B cell (primary cell): ENCODE measurements at regions not wholly inside any gene's neighbourhood (a gene's known extent, or its start where the extent isn't known, plus 50 kb on each side); places are given as distances from the start of the nearest gene placed in this dataset.

Source experiments
- ATAC-seq: fragments of 200-7000 bp; cut with Tn5 transposase; one replicate; pipeline ENCODE4 v1.10.0; 2021; ENCODE audit warnings: low read depth, mild to moderate bottlenecking, moderate number of reproducible peaks, moderate library complexity
- CTCF ChIA-PET: fragments of 350-600 bp; sonication (Branson Sonifier 250); formaldehyde crosslinking; loops from one replicate; lab custom pipeline; 2021; ENCODE audit warnings: antibody characterized with exemption, inconsistent platforms; lab: Charles Lee
- POLR2A ChIA-PET: fragments of 350-600 bp; sonication (Branson Sonifier 250); formaldehyde crosslinking; loops from one replicate; lab custom pipeline; 2021; ENCODE audit warnings: antibody characterized with exemption; lab: Charles Lee
- DNase-seq: peaks from one replicate; pipeline ENCODE4 v3.0.0; 2013
- H2AFZ ChIP-seq: 2 replicates; pipeline ENCODE4 v1.6.1; 2012; ENCODE audit warnings: mild to moderate bottlenecking, low read depth, low read length; ENCODE audit not compliant: insufficient read depth, poor library complexity, severe bottlenecking
- H3K27ac ChIP-seq, 2 donors: 1 replicate in 1 of 2; 2 replicates in 1 of 2; pipeline ENCODE4 v1.5.1; 2012 to 2013; ENCODE audit warnings: low read length in 2 of 2, mild to moderate bottlenecking in 2 of 2, moderate library complexity in 1 of 2
- H3K27me3 ChIP-seq, 4 experiments: fragments of 200-600 bp in 1 of 4; sonication (generic) in 1 of 4; replicated peaks in 1 of 4; 1 replicate in 2 of 4; 2 replicates in 2 of 4; pipeline versions ENCODE4 v1.6.1 to v1.7.0; 2013 to 2016; ENCODE audit warnings: low read length in 3 of 4, mild to moderate bottlenecking in 2 of 4, mixed read lengths in 1 of 4, moderate library complexity in 1 of 4; ENCODE audit not compliant: insufficient read depth in 4 of 4, control insufficient read depth in 3 of 4; ENCODE audit errors: control extremely low read depth in 1 of 4
- H3K36me3 ChIP-seq, 2 experiments: replicated peaks in 1 of 2; 1 replicate in 1 of 2; 2 replicates in 1 of 2; pipeline versions ENCODE4 v1.6.1 to v1.7.1; 2013; ENCODE audit warnings: low read length in 1 of 2; ENCODE audit not compliant: insufficient read depth in 2 of 2, control insufficient read depth in 1 of 2; ENCODE audit errors: control extremely low read depth in 1 of 2, extremely low read depth in 1 of 2
- H3K4me1 ChIP-seq, 2 donors: fragments of 200-600 bp in 1 of 2; sonication (generic) in 1 of 2; 1 replicate in 1 of 2; 2 replicates in 1 of 2; pipeline versions ENCODE4 v1.5.1 to v1.6.1; 2013 to 2017; ENCODE audit warnings: low read length in 2 of 2; ENCODE audit not compliant: control insufficient read depth in 2 of 2, insufficient read depth in 2 of 2
- H3K4me2 ChIP-seq: replicated peaks from 2 replicates; pipeline ENCODE3; 2012; ENCODE audit warnings: mild to moderate bottlenecking, low read depth, low read length; ENCODE audit not compliant: poor library complexity, severe bottlenecking
- H3K4me3 ChIP-seq, 5 experiments: fragments of 200-600 bp in 1 of 5; sonication (generic) in 1 of 5; 1 replicate in 3 of 5; 2 replicates in 2 of 5; pipeline versions ENCODE4 v1.5.1 to v1.7.0; 2011 to 2016; ENCODE audit warnings: low read length in 4 of 5, mild to moderate bottlenecking in 4 of 5, low read depth in 2 of 5, control low read depth in 1 of 5, moderate library complexity in 1 of 5; ENCODE audit not compliant: insufficient read depth in 1 of 5; ENCODE audit errors: control extremely low read depth in 1 of 5, extremely low read depth in 1 of 5
- H3K79me2 ChIP-seq: fragments of 200-600 bp; sonication (generic); one replicate; pipeline ENCODE4 v1.6.0; 2016; ENCODE audit warnings: low read length; ENCODE audit not compliant: control insufficient read depth, insufficient read depth
- H3K9ac ChIP-seq: fragments of 200-600 bp; sonication (generic); 2 replicates; pipeline ENCODE4 v1.6.1; 2017; ENCODE audit warnings: mild to moderate bottlenecking, low read length, moderate library complexity
- H3K9me3 ChIP-seq, 3 donors: one replicate each; pipeline versions ENCODE4 v1.6.1 to v1.7.1; 2013; ENCODE audit warnings: low read length in 2 of 3; ENCODE audit not compliant: control insufficient read depth in 2 of 3, insufficient read depth in 1 of 3; ENCODE audit errors: control extremely low read depth in 1 of 3
- H4K20me1 ChIP-seq: 2 replicates; pipeline ENCODE4 v1.6.0; 2012; ENCODE audit warnings: mild to moderate bottlenecking, low read length; ENCODE audit not compliant: insufficient read depth, control insufficient read depth, poor library complexity, severe bottlenecking
- H3K27ac Mint-ChIP-seq: one replicate; pipeline ENCODE4 v1.8.0; 2021; ENCODE audit warnings: mixed read lengths
- H3K27me3 Mint-ChIP-seq: one replicate; pipeline ENCODE4 v1.8.0; 2021; ENCODE audit warnings: mixed read lengths
- H3K4me1 Mint-ChIP-seq: one replicate; pipeline ENCODE4 v1.8.0; 2021; ENCODE audit warnings: mixed read lengths
- H3K4me3 Mint-ChIP-seq: one replicate; pipeline ENCODE4 v1.8.0; 2021; ENCODE audit warnings: mixed read lengths
- H3K9me3 Mint-ChIP-seq: one replicate; pipeline ENCODE4 v1.8.0; 2022; ENCODE audit warnings: mixed read lengths; ENCODE audit not compliant: insufficient read depth
- CTCF ChIP-seq: fragments of 200-600 bp; IDR thresholded peaks from one replicate; pipeline ENCODE4 v1.8.0; 2022; ENCODE audit warnings: antibody characterized with exemption, mild to moderate bottlenecking
- EZH2 ChIP-seq: IDR thresholded peaks from 2 replicates; pipeline ENCODE4 v1.6.1; 2012; ENCODE audit warnings: borderline replicate concordance, low read depth, mild to moderate bottlenecking, moderate library complexity, low read length; ENCODE audit not compliant: insufficient read depth, poor library complexity, severe bottlenecking
- WGBS: methylation state at CpG from one replicate; pipeline ENCODE4 v1.1.5; 2013; ENCODE audit warnings: missing lambda C conversion rate; ENCODE audit not compliant: insufficient coverage; 5-methylcytosine and 5-hydroxymethylcytosine counted together
- intact Hi-C: fragments of 100-400 bp; cut with micrococcal nuclease; formaldehyde crosslinking; loops from one replicate; pipeline ENCODE4 v1.10.0; 2022

- no peaks in the 10 kb centered on the region for H3K36me3 ChIP-seq
- DNase-seq (no peak), ATAC-seq (no peak)
- H3K4me2 ChIP-seq, result no peak overlapping the region
- intact Hi-C loops, result no loop called here
- TF ChIP-seq CTCF, result no peak
- TF ChIP-seq EZH2, result no peak
- H4K20me1 ChIP-seq, result no peaks in the 10 kb centered on the region
- Mint-ChIP-seq H3K4me1 (no peaks in the 10 kb centered on the region), H3K9me3 (peaks cover 8% of the 10 kb centered on the region), H3K27ac (no peak overlapping the region), H3K4me3 (no peak overlapping the region), H3K27me3 (no peaks in the 10 kb centered on the region)
- POLR2A ChIA-PET, result no interaction called here
- CTCF ChIA-PET, result no interaction called here
- no peak overlapping the region for H3K9ac ChIP-seq
- H3K4me3 ChIP-seq, result no peak overlapping the region
- no peak overlapping the region for H3K27ac ChIP-seq
- no peaks in the 10 kb centered on the region for H3K4me1 ChIP-seq
- H3K79me2 ChIP-seq, result no peaks in the 10 kb centered on the region
- H3K9me3 ChIP-seq, result peaks cover 0 to 8% (median 5%) of the 10 kb centered on the region in 3 donors
- H3K27me3 ChIP-seq, result no peaks in the 10 kb centered on the region
- H2AFZ ChIP-seq, result no peak overlapping the region
- 85% methylated on average over 6 of the region's 11 CpGs for WGBS
These were observed 723.2 kb upstream of the AGA start for GRCh38 chr4:178165251-178165950.

- ATAC-seq (no peak), DNase-seq (no peak)
- Mint-ChIP-seq H3K9me3 (peaks cover 8% of the 10 kb centered on the region), H3K4me1 (no peaks in the 10 kb centered on the region), H3K27ac (no peak overlapping the region), H3K4me3 (no peak overlapping the region), H3K27me3 (no peaks in the 10 kb centered on the region)
- no peak overlapping the region for H3K27ac ChIP-seq
- no peak overlapping the region for H3K4me2 ChIP-seq
- H3K36me3 ChIP-seq, result no peaks in the 10 kb centered on the region
- POLR2A ChIA-PET, result no interaction called here
- H4K20me1 ChIP-seq, result no peaks in the 10 kb centered on the region
- no peak overlapping the region for H3K4me3 ChIP-seq
- H3K79me2 ChIP-seq, result no peaks in the 10 kb centered on the region
- peaks cover 0 to 5% (median 2%) of the 10 kb centered on the region in 3 donors for H3K9me3 ChIP-seq
- TF ChIP-seq EZH2 (no peak), CTCF (no peak)
- no peaks in the 10 kb centered on the region for H3K27me3 ChIP-seq
- WGBS, result 74% methylated on average over 2 of the region's 5 CpGs
- H3K4me1 ChIP-seq, result no peaks in the 10 kb centered on the region
- intact Hi-C loops, result no loop called here
- CTCF ChIA-PET, result no interaction called here
- no peak overlapping the region for H2AFZ ChIP-seq
- H3K9ac ChIP-seq, result no peak overlapping the region
These were observed 723.7 kb upstream of the AGA start for GRCh38 chr4:178165951-178166308.
